Smooth muscle cell (in vitro differentiated cells): ENCODE measurements at regions not wholly inside any gene's neighbourhood (a gene's known extent, or its start where the extent isn't known, plus 50 kb on each side); places are given as distances from the start of the nearest gene placed in this dataset.

Experiments used
- DNase-seq: peaks from one replicate; lab custom pipeline; 2025; ENCODE audit not compliant: unreplicated experiment; lab: John Stamatoyannopoulos, UW
- H2AFZ ChIP-seq: fragments of 200-600 bp; sonication (generic); 2 replicates; pipeline ENCODE4 v1.6.0; 2016; ENCODE audit warnings: antibody characterized with exemption, low read depth, mild to moderate bottlenecking
- H3F3A ChIP-seq: fragments of 200-600 bp; sonication (generic); 2 replicates; pipeline ENCODE4 v1.6.0; 2017; ENCODE audit warnings: antibody characterized with exemption, low read depth
- H3K27ac ChIP-seq: fragments of 200-600 bp; sonication (generic); 2 replicates; pipeline ENCODE4 v1.5.1; 2016; ENCODE audit warnings: low read depth, mild to moderate bottlenecking
- H3K27me3 ChIP-seq: fragments of 200-600 bp; sonication (generic); 2 replicates; pipeline ENCODE4 v1.6.1; 2016; ENCODE audit warnings: low read depth, mild to moderate bottlenecking
- H3K36me3 ChIP-seq: fragments of 200-600 bp; sonication (generic); 2 replicates; pipeline ENCODE4 v1.5.1; 2016; ENCODE audit warnings: low read depth
- H3K4me1 ChIP-seq: fragments of 200-600 bp; sonication (generic); 2 replicates; pipeline ENCODE4 v1.5.1; 2016; ENCODE audit warnings: low read depth
- H3K4me2 ChIP-seq: fragments of 200-600 bp; sonication (generic); 2 replicates; pipeline ENCODE4 v1.6.0; 2016; ENCODE audit warnings: mild to moderate bottlenecking
- H3K4me3 ChIP-seq: fragments of 200-600 bp; sonication (generic); 2 replicates; pipeline ENCODE4 v1.5.1; 2016; ENCODE audit warnings: mild to moderate bottlenecking
- H3K79me2 ChIP-seq: fragments of 200-600 bp; sonication (generic); 2 replicates; pipeline ENCODE4 v1.6.0; 2016; ENCODE audit warnings: low read depth, mild to moderate bottlenecking
- H3K9ac ChIP-seq: fragments of 200-600 bp; sonication (generic); 2 replicates; pipeline ENCODE4 v1.6.0; 2016; ENCODE audit warnings: low read depth
- H3K9me3 ChIP-seq: fragments of 200-600 bp; sonication (generic); replicated peaks from 2 replicates; pipeline ENCODE4 v1.5.1; 2016; ENCODE audit warnings: low read depth
- H4K20me1 ChIP-seq: fragments of 200-600 bp; sonication (generic); 2 replicates; pipeline ENCODE4 v1.6.0; 2016; ENCODE audit warnings: low read depth
- CTCF ChIP-seq: fragments of 200-600 bp; sonication (generic); IDR thresholded peaks from 2 replicates; pipeline ENCODE4 v1.5.1; 2017; ENCODE audit warnings: borderline replicate concordance, mild to moderate bottlenecking, antibody characterized with exemption; ENCODE audit not compliant: insufficient read depth, poor library complexity, severe bottlenecking
- WGBS: methylation state at CpG from one replicate; pipeline ENCODE4 v1.1.7; 2016; ENCODE audit warnings: low lambda C conversion rate; 5-methylcytosine and 5-hydroxymethylcytosine counted together

GRCh38 chr14:29459969-29460560 lies 467.6 kb downstream of the PRKD1 start:
- Histone ChIP-seq H3K9ac (no peak overlapping the region), H3K27ac (no peak overlapping the region), H3K4me3 (no peak overlapping the region), H2AFZ (no peak overlapping the region), H3F3A (no peaks in the 10 kb centered on the region), H3K36me3 (no peaks in the 10 kb centered on the region), H3K4me1 (peaks cover 4% of the 10 kb centered on the region), H3K79me2 (no peaks in the 10 kb centered on the region), H4K20me1 (no peaks in the 10 kb centered on the region), H3K9me3 (no peaks in the 10 kb centered on the region), H3K4me2 (no peak overlapping the region), H3K27me3 (peaks cover 3% of the 10 kb centered on the region)
- TF ChIP-seq CTCF, result no peak
- DNase-seq, result no peak
- 90% methylated on average over 4 of the region's 4 CpGs for WGBS

GRCh38 chr14:29461101-29461500 lies 466.5 kb downstream of the PRKD1 start:
- Histone ChIP-seq H3K4me1 (no peaks in the 10 kb centered on the region), H3K9ac (no peak overlapping the region), H3K9me3 (no peaks in the 10 kb centered on the region), H3K36me3 (no peaks in the 10 kb centered on the region), H3K27ac (no peak overlapping the region), H3K4me3 (no peak overlapping the region), H3K4me2 (no peak overlapping the region), H2AFZ (no peak overlapping the region), H4K20me1 (no peaks in the 10 kb centered on the region), H3K27me3 (peaks cover 3% of the 10 kb centered on the region), H3K79me2 (no peaks in the 10 kb centered on the region), H3F3A (no peaks in the 10 kb centered on the region)
- no peak for DNase-seq
- WGBS, result 83% methylated on average over 6 of the region's 6 CpGs
- no peak for TF ChIP-seq CTCF

- no peak overlapping the region for H2AFZ ChIP-seq
- WGBS, result 62% methylated on average over 1 of the region's 1 CpG
Observed at GRCh38 chr14:29461506-29461905, 466.1 kb downstream of the PRKD1 start.

More at GRCh38 chr14:29461506-29461905, 466.1 kb downstream of the PRKD1 start:
- Histone ChIP-seq H3K27ac (no peak overlapping the region), H3K9ac (no peak overlapping the region), H3F3A (no peaks in the 10 kb centered on the region), H3K4me1 (no peaks in the 10 kb centered on the region), H3K9me3 (no peaks in the 10 kb centered on the region), H3K36me3 (no peaks in the 10 kb centered on the region), H3K4me3 (no peak overlapping the region), H3K27me3 (peaks cover 3% of the 10 kb centered on the region), H4K20me1 (no peaks in the 10 kb centered on the region), H3K79me2 (no peaks in the 10 kb centered on the region), H3K4me2 (no peak overlapping the region)
- TF ChIP-seq CTCF, result no peak
- DNase-seq, result no peak
